GM12878 (cell line): ENCODE measurements at regions not wholly inside any gene's neighbourhood (a gene's known extent, or its start where the extent isn't known, plus 50 kb on each side); places are given as distances from the start of the nearest gene placed in this dataset.
"Not testable (repeated sequence)": the region's sequence is repeated elsewhere in the genome, so short reads cannot be mapped to it uniquely, and the experiment has no call there.

Experiments used
- ATAC-seq: fragments of 200-7000 bp; cut with Tn5 transposase; 3 replicates; pipeline ENCODE4 v1.9.1; 2020; ENCODE audit warnings: mild to moderate bottlenecking, moderate library complexity
- BruUV-seq: library from RNA; stranded (reverse); fragments of 400-500 nt; replicated peaks from 2 replicates; lab custom pipeline; 2021; lab: Mats Ljungman, UMichigan
- CTCF ChIA-PET: fragments of 300-600 bp; sonication (Branson Sonifier 250); formaldehyde crosslinking; extraction: SDS; loops from one replicate; lab custom pipeline; 2021; ENCODE audit warnings: inconsistent platforms; lab: Yijun Ruan, JAX
- POLR2A ChIA-PET: fragments of 350-600 bp; formaldehyde crosslinking; extraction: SDS; loops from one replicate; lab custom pipeline; 2021; ENCODE audit warnings: inconsistent platforms; lab: Charles Lee
- RAD21 ChIA-PET: fragments of 300-600 bp; sonication (Branson Sonifier 250); formaldehyde crosslinking; loops from one replicate; lab custom pipeline; 2023; ENCODE audit warnings: antibody characterized with exemption; ENCODE audit not compliant: unreplicated experiment; lab: Charles Lee
- SMC1A ChIA-PET: fragments of 300-600 bp; sonication (Branson Sonifier 250); formaldehyde crosslinking; loops from one replicate; lab custom pipeline; 2023; ENCODE audit not compliant: unreplicated experiment, uncharacterized antibody; lab: Charles Lee
- DNase-seq: peaks from one replicate; pipeline ENCODE4 v3.0.0-alpha.2; 2011; ENCODE audit warnings: low read depth, low spot score
- FAIRE-seq: peaks from 3 replicates; lab custom pipeline; 2011; peaks lifted over from hg19 to GRCh38; lab: Jason Lieb, UNC
- H2AFZ ChIP-seq: 2 replicates; pipeline ENCODE4 v1.6.0; 2011; ENCODE audit warnings: low read depth, low read length, control low read depth; ENCODE audit not compliant: control insufficient read depth
- H3K27ac ChIP-seq: 2 replicates; pipeline ENCODE4 v1.5.1; 2011; ENCODE audit warnings: control low read depth; ENCODE audit not compliant: control insufficient read depth, insufficient read depth
- H3K27me3 ChIP-seq, 2 experiments: replicated peaks in 1 of 2; 2 replicates each; pipeline versions ENCODE4 v1.6.0 to v1.6.1; 2011; ENCODE audit warnings: low read length in 1 of 2; ENCODE audit not compliant: control insufficient read depth in 2 of 2, insufficient read depth in 2 of 2
- H3K36me3 ChIP-seq, 2 experiments: 2 replicates each; pipeline ENCODE4 v1.5.1; 2011; ENCODE audit warnings: low read length in 1 of 2; ENCODE audit not compliant: control insufficient read depth in 2 of 2, insufficient read depth in 2 of 2
- H3K4me1 ChIP-seq: 2 replicates; pipeline ENCODE4 v1.6.1; 2011; ENCODE audit warnings: mild to moderate bottlenecking, low read length, moderate library complexity, mixed read lengths; ENCODE audit not compliant: control insufficient read depth, insufficient read depth
- H3K4me2 ChIP-seq: 2 replicates; pipeline ENCODE4 v1.6.0; 2011; ENCODE audit warnings: control low read depth; ENCODE audit not compliant: control insufficient read depth, insufficient read depth
- H3K4me3 ChIP-seq: fragments of 200-600 bp; sonication (generic); 2 replicates; pipeline ENCODE4 v1.5.1; 2016
- H3K79me2 ChIP-seq: 2 replicates; pipeline ENCODE4 v1.6.0; 2011; ENCODE audit warnings: low read length; ENCODE audit not compliant: control insufficient read depth, insufficient read depth
- H3K9ac ChIP-seq: 2 replicates; pipeline ENCODE4 v1.8.0; 2011; ENCODE audit warnings: low read length, control low read depth, mixed read lengths; ENCODE audit not compliant: control insufficient read depth, insufficient read depth
- H3K9me3 ChIP-seq: replicated peaks from 3 replicates; pipeline ENCODE4 v1.5.1; 2011; ENCODE audit warnings: mild to moderate bottlenecking, low read length; ENCODE audit not compliant: control insufficient read depth, insufficient read depth
- H4K20me1 ChIP-seq: 2 replicates; pipeline ENCODE4 v1.6.0; 2011; ENCODE audit not compliant: control insufficient read depth, insufficient read depth
- whole genome bisulfite sequencing: methylation state at CpG from one replicate; pipeline ENCODE4 v1.1.6; 2016; ENCODE audit warnings: low lambda C conversion rate; ENCODE audit not compliant: insufficient replicate concordance, insufficient coverage; ENCODE audit errors: missing lambda C conversion rate; 5-methylcytosine and 5-hydroxymethylcytosine counted together
- in situ Hi-C: fragments of 300-500 bp; cut with MboI; formaldehyde crosslinking; loops from 9 replicates; pipeline ENCODE4 v1.14.3; 2018; ENCODE audit warnings: mixed read lengths
- intact Hi-C: fragments of 100-400 bp; cut with micrococcal nuclease; formaldehyde crosslinking; loops from one replicate; pipeline ENCODE4 v1.14.2; 2022; ENCODE audit not compliant: unreplicated experiment

- H3K4me3 ChIP-seq, DNase-seq, H3K9ac ChIP-seq, H3K27me3 ChIP-seq, SMC1A ChIA-PET, H2AFZ ChIP-seq, H3K36me3 ChIP-seq, RAD21 ChIA-PET, H3K4me2 ChIP-seq, BruUV-seq, H4K20me1 ChIP-seq, H3K79me2 ChIP-seq, in situ Hi-C loops, H3K9me3 ChIP-seq, intact Hi-C loops, POLR2A ChIA-PET, FAIRE-seq, CTCF ChIA-PET, H3K27ac ChIP-seq, H3K4me1 ChIP-seq, ATAC-seq: not testable (repeated sequence)
- 90% methylated on average over 6 of the region's 6 CpGs for WGBS
These were observed 130.0 kb downstream of the SPDYE17 start for GRCh38 chr7:76901944-76902710.

- H3K27me3 ChIP-seq, FAIRE-seq, DNase-seq, H3K9me3 ChIP-seq, H4K20me1 ChIP-seq, H2AFZ ChIP-seq, H3K79me2 ChIP-seq, H3K4me3 ChIP-seq, RAD21 ChIA-PET, POLR2A ChIA-PET, H3K4me1 ChIP-seq, H3K9ac ChIP-seq, in situ Hi-C loops, H3K36me3 ChIP-seq, BruUV-seq, intact Hi-C loops, H3K4me2 ChIP-seq, H3K27ac ChIP-seq, ATAC-seq, SMC1A ChIA-PET, CTCF ChIA-PET: not testable (repeated sequence)
- 69% methylated on average over 5 of the region's 5 CpGs for WGBS
These were observed 133.4 kb downstream of the SPDYE17 start for GRCh38 chr7:76898807-76899206.

- SMC1A ChIA-PET, intact Hi-C loops, H3K4me3 ChIP-seq, H4K20me1 ChIP-seq, H2AFZ ChIP-seq, H3K9me3 ChIP-seq, BruUV-seq, H3K4me1 ChIP-seq, H3K27me3 ChIP-seq, H3K4me2 ChIP-seq, in situ Hi-C loops, H3K27ac ChIP-seq, DNase-seq, ATAC-seq, CTCF ChIA-PET, POLR2A ChIA-PET, H3K9ac ChIP-seq, H3K36me3 ChIP-seq, H3K79me2 ChIP-seq, RAD21 ChIA-PET, FAIRE-seq: not testable (repeated sequence)
- 100% methylated on average over 2 of the region's 2 CpGs for WGBS
These were observed 135.2 kb downstream of the SPDYE17 start for GRCh38 chr7:76897007-76897406.

- H3K4me3 ChIP-seq, SMC1A ChIA-PET, DNase-seq: not testable (repeated sequence)
These were observed 136.5 kb downstream of the SPDYE17 start for GRCh38 chr7:76895696-76896095.

More at GRCh38 chr7:76895696-76896095, 136.5 kb downstream of the SPDYE17 start:
- BruUV-seq, H3K27ac ChIP-seq, H3K9ac ChIP-seq, H3K79me2 ChIP-seq, FAIRE-seq, ATAC-seq, H3K36me3 ChIP-seq, H2AFZ ChIP-seq, H4K20me1 ChIP-seq, intact Hi-C loops, in situ Hi-C loops, H3K4me1 ChIP-seq, POLR2A ChIA-PET, H3K27me3 ChIP-seq, H3K4me2 ChIP-seq, H3K9me3 ChIP-seq, RAD21 ChIA-PET, CTCF ChIA-PET: not testable (repeated sequence)
- WGBS, result 50% methylated on average over 4 of the region's 4 CpGs
